ENCODE measurements at regions not wholly inside any gene's neighbourhood (a gene's known extent, or its start where the extent isn't known, plus 50 kb on each side); places are given as distances from the start of the nearest gene placed in this dataset.
"Not testable (repeated sequence)": the region's sequence is repeated elsewhere in the genome, so short reads cannot be mapped to it uniquely, and the experiment has no call there.

GRCh38 chr5:56298336-56299090 lies 65.4 kb upstream of the ANKRD55 start:
- DNase-seq (ENCODE audit: low read depth) = no peak

- no peak for DNase-seq (ENCODE audit: low read depth)
Measured at GRCh38 chr5:56297851-56298250, 64.7 kb upstream of the ANKRD55 start.

GRCh38 chr5:56295311-56295710 lies 62.2 kb upstream of the ANKRD55 start:
- DNase-seq (ENCODE audit: low read depth) = not testable (repeated sequence)

GRCh38 chr5:56294354-56294753 lies 61.2 kb upstream of the ANKRD55 start:
- DNase-seq (ENCODE audit: low read depth) = no peak

DNA sequence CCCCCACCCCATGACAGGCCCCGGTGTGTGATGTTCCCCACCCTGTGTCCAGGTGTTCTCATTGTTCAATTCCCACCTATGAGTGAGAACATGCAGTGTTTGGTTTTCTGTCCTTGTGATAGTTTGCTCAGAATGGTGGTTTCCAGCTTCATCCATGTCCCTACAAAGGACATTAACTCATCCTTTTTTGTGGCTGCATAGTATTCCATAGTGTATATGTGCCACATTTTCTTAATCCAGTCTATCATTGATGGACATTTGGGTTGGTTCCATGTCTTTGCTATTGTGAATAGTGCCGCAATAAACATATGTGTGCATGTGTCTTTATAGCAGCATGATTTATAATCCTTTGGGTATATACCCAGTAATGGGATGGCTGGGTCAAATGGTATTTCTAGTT lies 59.7 kb upstream of the ANKRD55 start:
- DNase-seq (ENCODE audit: low read depth) = not testable (repeated sequence)

GRCh38 chr5:56291661-56292374 lies 58.7 kb upstream of the ANKRD55 start:
- no peak for DNase-seq (ENCODE audit: low read depth)

DNA sequence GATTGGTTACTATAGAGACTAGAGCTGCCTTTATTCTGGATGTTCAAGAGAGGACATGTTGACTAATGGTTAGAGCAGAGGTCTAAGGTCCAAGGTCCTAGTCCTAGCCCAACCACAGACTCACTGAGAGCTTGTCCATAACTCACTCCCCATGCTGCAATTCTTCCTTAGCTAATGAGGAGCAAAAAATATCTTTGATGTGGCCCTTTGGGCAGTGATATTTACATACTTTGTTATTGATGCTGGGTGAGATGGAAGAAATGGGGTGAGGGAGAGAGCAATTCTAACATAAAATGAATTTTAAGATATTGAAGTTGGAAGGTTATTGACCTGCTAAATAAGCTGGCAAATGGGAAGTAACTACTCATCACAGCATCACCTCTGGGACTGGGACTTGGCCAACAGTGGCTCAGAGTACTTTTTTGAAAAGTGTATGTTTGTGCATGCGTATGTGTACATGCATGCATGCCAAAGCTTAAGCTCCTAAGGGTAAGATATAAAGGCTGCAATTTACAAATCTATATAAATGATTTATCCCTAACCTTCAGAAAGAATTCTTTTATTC lies 58.0 kb upstream of the ANKRD55 start:
- DNase-seq (ENCODE audit: low read depth) = peak; percentile 34

DNA sequence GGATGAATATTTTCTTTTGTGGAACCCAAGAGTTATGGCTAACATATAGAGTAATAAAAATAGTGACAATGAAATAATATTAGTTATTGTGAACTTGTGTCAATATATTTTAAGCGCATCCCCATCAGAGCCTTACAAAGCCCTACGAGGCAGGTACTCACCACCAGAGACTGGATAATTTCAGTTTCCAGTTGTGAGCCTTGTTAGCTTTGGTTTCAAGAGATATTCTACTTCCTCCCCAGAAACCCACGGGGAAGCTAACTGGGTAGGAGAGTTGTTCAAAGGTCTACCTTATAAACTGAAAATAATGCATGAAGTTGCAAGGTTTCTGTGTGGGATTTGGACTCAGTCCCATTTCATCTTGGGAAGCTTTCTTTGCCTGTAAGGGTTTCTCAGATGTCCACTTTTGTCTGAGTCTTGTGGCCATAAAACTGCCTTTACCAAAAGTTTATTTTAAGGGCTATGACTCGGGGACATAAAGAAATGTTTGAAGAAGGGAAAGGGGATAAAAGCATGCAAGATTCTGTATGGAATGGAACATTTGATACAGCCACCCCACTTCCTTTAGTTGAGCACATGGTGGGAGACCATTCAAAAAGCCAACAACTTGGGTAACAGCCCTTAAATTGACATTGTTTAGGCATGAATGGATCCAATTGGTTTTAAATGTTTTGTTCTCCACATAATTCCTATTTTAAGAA lies 57.4 kb upstream of the ANKRD55 start:
- DNase-seq (ENCODE audit: low read depth) = no peak

- no peak for DNase-seq (ENCODE audit: low read depth)
Measured at GRCh38 chr5:56289602-56289987, 56.5 kb upstream of the ANKRD55 start.

- no peak for DNase-seq (ENCODE audit: low read depth)
Measured at GRCh38 chr5:56288873-56289601, 55.9 kb upstream of the ANKRD55 start.

DNA sequence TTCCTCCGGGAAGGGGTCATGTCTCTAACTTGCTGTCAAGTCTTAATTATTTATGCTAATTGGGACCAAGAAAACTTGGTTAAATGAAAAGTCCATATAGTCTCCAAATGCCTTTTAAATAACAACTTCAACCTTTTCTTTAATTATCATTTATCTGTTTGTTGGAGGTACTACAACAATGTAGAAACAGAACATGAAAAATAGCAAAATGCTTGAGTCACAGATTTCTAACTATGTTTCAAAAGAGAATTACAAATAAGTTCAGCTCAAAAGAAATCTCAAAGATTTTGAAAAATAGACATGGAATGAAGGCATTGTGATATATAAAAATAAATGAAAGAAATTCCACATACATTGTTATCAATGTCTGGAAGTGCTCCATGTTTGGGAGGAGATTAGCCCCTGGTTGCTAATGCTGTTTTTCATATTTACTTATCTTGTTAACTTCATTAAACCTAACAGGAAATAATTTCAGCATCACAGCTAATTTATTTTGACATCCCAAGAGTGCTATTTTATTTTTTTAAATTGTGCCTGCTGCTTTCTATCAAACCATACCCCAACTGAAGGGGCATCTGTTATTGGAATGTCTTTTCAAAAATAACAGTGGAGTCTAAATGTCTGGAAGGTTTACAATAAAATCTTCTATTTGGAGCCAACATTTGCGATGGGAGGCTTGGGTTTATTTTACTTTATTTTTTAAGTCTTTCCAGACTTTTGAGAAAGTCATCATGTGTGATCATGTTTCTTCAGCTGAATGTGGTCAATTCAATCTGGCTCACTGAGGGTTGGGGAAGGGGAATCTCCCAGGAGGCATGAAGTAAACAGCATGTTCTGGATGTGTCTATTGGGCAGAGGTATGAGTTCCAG lies 53.1 kb upstream of the ANKRD55 start:
- DNase-seq (ENCODE audit: low read depth) = no peak

- DNase-seq (ENCODE audit: low read depth) = no peak
Measured at GRCh38 chr5:56282951-56283350, 49.8 kb upstream of the ANKRD55 start.
